Keratinocyte (primary cell): ENCODE measurements at regions not wholly inside any gene's neighbourhood (a gene's known extent, or its start where the extent isn't known, plus 50 kb on each side); places are given as distances from the start of the nearest gene placed in this dataset.

Experiments used
- CTCF ChIP-seq, 3 experiments: IDR thresholded peaks in 1 of 3; conservative IDR thresholded peaks in 1 of 3; optimal IDR thresholded peaks in 1 of 3; 2 replicates in 2 of 3; 3 replicates in 1 of 3; pipeline versions ENCODE3 to v1.5.1; 2011; ENCODE audit warnings: low read length in 3 of 3, mild to moderate bottlenecking in 3 of 3, moderate library complexity in 2 of 3, control low read depth in 1 of 3, inconsistent platforms in 1 of 3; ENCODE audit not compliant: insufficient read depth in 2 of 3; ENCODE audit errors: extremely low read depth in 1 of 3
- EZH2 ChIP-seq: IDR thresholded peaks from one replicate; pipeline ENCODE4 v1.6.1; 2012; ENCODE audit warnings: inconsistent platforms, mild to moderate bottlenecking, low read length, moderate library complexity

DNA sequence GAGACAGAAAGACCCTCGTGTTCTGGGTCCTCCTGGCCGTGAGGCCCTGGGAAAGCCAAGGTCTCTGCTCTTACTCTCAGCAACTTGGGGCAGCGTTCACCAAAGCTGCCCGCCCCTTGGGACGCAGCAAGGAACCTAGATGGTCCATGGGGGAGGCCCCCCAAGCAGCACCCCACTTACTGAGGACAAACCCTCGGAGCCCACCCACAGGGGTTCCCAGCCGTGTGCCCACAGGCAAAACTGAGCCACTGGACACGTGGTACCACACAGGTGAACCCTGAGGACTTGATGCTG is 166.2 kb upstream of the IQSEC1 start:
- TF ChIP-seq CTCF (optimal IDR thresholded peaks at IDR 0.05 in 1 of 3, IDR thresholded peaks at IDR 0.05 in 1 of 3, conservative IDR thresholded peaks at IDR 0.05 in 1 of 3; ENCODE audit: extremely low read depth in 1 of 3, insufficient read depth in 2 of 3, low read length in 3 of 3) (no peak), EZH2 (no peak)
